ENCODE measurements at regions not wholly inside any gene's neighbourhood (a gene's known extent, or its start where the extent isn't known, plus 50 kb on each side); places are given as distances from the start of the nearest gene placed in this dataset.

DNA sequence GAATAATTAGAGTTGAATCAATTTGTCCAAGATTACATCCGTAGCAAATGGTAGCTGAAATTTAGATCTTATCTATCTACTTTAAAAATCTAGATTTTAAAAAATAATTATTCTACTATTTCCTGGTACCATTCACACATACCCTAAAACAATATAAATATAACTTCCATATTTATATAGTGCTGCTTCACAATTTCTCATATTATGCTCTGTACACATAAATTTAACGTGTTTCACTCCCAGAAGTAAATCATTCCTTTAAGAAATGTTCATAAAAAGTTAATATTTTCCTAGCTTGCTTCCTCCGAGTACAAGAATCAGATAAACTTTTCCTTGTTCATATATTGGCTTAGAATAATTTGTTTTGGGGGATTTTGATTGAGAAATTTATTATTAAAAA lies 857.0 kb upstream of the SPRY2 start (continued):
- TF ChIP-seq, protein P1, sequence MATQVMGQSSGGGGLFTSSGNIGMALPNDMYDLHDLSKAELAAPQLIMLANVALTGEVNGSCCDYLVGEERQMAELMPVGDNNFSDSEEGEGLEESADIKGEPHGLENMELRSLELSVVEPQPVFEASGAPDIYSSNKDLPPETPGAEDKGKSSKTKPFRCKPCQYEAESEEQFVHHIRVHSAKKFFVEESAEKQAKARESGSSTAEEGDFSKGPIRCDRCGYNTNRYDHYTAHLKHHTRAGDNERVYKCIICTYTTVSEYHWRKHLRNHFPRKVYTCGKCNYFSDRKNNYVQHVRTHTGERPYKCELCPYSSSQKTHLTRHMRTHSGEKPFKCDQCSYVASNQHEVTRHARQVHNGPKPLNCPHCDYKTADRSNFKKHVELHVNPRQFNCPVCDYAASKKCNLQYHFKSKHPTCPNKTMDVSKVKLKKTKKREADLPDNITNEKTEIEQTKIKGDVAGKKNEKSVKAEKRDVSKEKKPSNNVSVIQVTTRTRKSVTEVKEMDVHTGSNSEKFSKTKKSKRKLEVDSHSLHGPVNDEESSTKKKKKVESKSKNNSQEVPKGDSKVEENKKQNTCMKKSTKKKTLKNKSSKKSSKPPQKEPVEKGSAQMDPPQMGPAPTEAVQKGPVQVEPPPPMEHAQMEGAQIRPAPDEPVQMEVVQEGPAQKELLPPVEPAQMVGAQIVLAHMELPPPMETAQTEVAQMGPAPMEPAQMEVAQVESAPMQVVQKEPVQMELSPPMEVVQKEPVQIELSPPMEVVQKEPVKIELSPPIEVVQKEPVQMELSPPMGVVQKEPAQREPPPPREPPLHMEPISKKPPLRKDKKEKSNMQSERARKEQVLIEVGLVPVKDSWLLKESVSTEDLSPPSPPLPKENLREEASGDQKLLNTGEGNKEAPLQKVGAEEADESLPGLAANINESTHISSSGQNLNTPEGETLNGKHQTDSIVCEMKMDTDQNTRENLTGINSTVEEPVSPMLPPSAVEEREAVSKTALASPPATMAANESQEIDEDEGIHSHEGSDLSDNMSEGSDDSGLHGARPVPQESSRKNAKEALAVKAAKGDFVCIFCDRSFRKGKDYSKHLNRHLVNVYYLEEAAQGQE (IDR thresholded peaks at IDR 0.05), result no peak
- no peak for TF ChIP-seq YY1 (IDR thresholded peaks at IDR 0.05)

GRCh38 chr13:81197483-81197882 lies 856.6 kb upstream of the SPRY2 start:
- TF ChIP-seq ATF3 (IDR thresholded peaks at IDR 0.05) (no peak), HNF4A (conservative IDR thresholded peaks at IDR 0.05) (no peak), FOXA2 (IDR thresholded peaks at IDR 0.05) (no peak), SP1 (IDR thresholded peaks at IDR 0.05) (no peak), YY1 (IDR thresholded peaks at IDR 0.05) (no peak), JUND (IDR thresholded peaks at IDR 0.05) (no peak), EGR1 (IDR thresholded peaks at IDR 0.05; ENCODE audit: low read depth in 2 of 2) (no peak), NR2F2 (IDR thresholded peaks at IDR 0.05) (no peak), FOXA1 (IDR thresholded peaks at IDR 0.05) (no peak), TAF1 (conservative IDR thresholded peaks at IDR 0.05) (no peak), RXRA (IDR thresholded peaks at IDR 0.05) (no peak)
- TF ChIP-seq, protein P1 (IDR thresholded peaks at IDR 0.05), result no peak
- TF ChIP-seq, protein P2, sequence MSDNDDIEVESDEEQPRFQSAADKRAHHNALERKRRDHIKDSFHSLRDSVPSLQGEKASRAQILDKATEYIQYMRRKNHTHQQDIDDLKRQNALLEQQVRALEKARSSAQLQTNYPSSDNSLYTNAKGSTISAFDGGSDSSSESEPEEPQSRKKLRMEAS (IDR thresholded peaks at IDR 0.05), result no peak
- TF ChIP-seq, protein P3, sequence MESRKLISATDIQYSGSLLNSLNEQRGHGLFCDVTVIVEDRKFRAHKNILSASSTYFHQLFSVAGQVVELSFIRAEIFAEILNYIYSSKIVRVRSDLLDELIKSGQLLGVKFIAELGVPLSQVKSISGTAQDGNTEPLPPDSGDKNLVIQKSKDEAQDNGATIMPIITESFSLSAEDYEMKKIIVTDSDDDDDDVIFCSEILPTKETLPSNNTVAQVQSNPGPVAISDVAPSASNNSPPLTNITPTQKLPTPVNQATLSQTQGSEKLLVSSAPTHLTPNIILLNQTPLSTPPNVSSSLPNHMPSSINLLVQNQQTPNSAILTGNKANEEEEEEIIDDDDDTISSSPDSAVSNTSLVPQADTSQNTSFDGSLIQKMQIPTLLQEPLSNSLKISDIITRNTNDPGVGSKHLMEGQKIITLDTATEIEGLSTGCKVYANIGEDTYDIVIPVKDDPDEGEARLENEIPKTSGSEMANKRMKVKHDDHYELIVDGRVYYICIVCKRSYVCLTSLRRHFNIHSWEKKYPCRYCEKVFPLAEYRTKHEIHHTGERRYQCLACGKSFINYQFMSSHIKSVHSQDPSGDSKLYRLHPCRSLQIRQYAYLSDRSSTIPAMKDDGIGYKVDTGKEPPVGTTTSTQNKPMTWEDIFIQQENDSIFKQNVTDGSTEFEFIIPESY (IDR thresholded peaks at IDR 0.05), result no peak
- TF ChIP-seq, protein P4, sequence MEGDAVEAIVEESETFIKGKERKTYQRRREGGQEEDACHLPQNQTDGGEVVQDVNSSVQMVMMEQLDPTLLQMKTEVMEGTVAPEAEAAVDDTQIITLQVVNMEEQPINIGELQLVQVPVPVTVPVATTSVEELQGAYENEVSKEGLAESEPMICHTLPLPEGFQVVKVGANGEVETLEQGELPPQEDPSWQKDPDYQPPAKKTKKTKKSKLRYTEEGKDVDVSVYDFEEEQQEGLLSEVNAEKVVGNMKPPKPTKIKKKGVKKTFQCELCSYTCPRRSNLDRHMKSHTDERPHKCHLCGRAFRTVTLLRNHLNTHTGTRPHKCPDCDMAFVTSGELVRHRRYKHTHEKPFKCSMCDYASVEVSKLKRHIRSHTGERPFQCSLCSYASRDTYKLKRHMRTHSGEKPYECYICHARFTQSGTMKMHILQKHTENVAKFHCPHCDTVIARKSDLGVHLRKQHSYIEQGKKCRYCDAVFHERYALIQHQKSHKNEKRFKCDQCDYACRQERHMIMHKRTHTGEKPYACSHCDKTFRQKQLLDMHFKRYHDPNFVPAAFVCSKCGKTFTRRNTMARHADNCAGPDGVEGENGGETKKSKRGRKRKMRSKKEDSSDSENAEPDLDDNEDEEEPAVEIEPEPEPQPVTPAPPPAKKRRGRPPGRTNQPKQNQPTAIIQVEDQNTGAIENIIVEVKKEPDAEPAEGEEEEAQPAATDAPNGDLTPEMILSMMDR (IDR thresholded peaks at IDR 0.05; ENCODE audit: low read depth, low read length, missing input control), result no peak
- Histone ChIP-seq H3K27me3 (ENCODE audit: control insufficient read depth in 4 of 4, insufficient read depth in 4 of 4, low read length in 3 of 4) (no peaks in the 10 kb centered on the region), H3K9me3 (ENCODE audit: control insufficient read depth in 4 of 4, low read length in 3 of 4) (no peaks in the 10 kb centered on the region), H3K9ac (ENCODE audit: low read depth in 1 of 2, low read length in 2 of 2) (no peak overlapping the region), H3K27ac (ENCODE audit: low read depth in 1 of 2, low read length in 2 of 2) (no peak overlapping the region), H3K36me3 (ENCODE audit: control insufficient read depth in 4 of 4, insufficient read depth in 3 of 4, low read depth in 1 of 4, low read length in 3 of 4) (no peaks in the 10 kb centered on the region), H3K4me1 (ENCODE audit: control insufficient read depth in 4 of 4, insufficient read depth in 4 of 4, low read length in 3 of 4) (no peaks in the 10 kb centered on the region), H3K4me3 (ENCODE audit: low read depth in 1 of 3, low read length in 3 of 3) (no peak overlapping the region)
- DNase-seq (ENCODE audit: low spot score), result no peak
- WGBS, result 22% methylated on average over 1 of the region's 1 CpG
